H1 (cell line): ENCODE measurements at regions not wholly inside any gene's neighbourhood (a gene's known extent, or its start where the extent isn't known, plus 50 kb on each side); places are given as distances from the start of the nearest gene placed in this dataset.

ENCODE experiments used
- CTCF ChIA-PET: fragments of 300-600 bp; sonication (Branson Sonifier 250); formaldehyde crosslinking; loops from one replicate; lab custom pipeline; 2021; ENCODE audit not compliant: partially characterized antibody; lab: Charles Lee
- POLR2A ChIA-PET: fragments of 300-600 bp; sonication (Branson Sonifier 250); formaldehyde crosslinking; loops from one replicate; lab custom pipeline; 2021; ENCODE audit warnings: inconsistent platforms; ENCODE audit not compliant: partially characterized antibody; lab: Charles Lee
- DNase-seq, 2 experiments: peaks; one replicate each; pipeline versions ENCODE4 v3.0.0 to v3.0.0-alpha.2; 2010 to 2022; ENCODE audit warnings: low spot score in 2 of 2, low read depth in 1 of 2, mixed read lengths in 1 of 2
- FAIRE-seq: peaks from 2 replicates; lab custom pipeline; 2011; peaks lifted over from hg19 to GRCh38; lab: Jason Lieb, UNC
- H2AFZ ChIP-seq: 2 replicates; pipeline ENCODE4 v1.8.1; 2012; ENCODE audit warnings: low read length, inconsistent platforms
- H2AK5ac ChIP-seq: 2 replicates; pipeline ENCODE4 v1.6.1; 2013; ENCODE audit warnings: low read depth, low read length
- H2BK120ac ChIP-seq: replicated peaks from 2 replicates; pipeline ENCODE3; 2013; ENCODE audit warnings: low read depth, low read length, inconsistent platforms
- H2BK12ac ChIP-seq: 2 replicates; pipeline ENCODE4 v1.6.1; 2013; ENCODE audit warnings: low read depth, low read length
- H2BK15ac ChIP-seq: 2 replicates; pipeline ENCODE4 v1.6.1; 2013; ENCODE audit warnings: low read length
- H2BK20ac ChIP-seq: 2 replicates; pipeline ENCODE4 v1.6.1; 2013; ENCODE audit warnings: low read length
- H2BK5ac ChIP-seq: 2 replicates; pipeline ENCODE4 v1.6.1; 2013; ENCODE audit warnings: low read depth, low read length
- H3K14ac ChIP-seq: 2 replicates; pipeline ENCODE4 v1.6.1; 2013; ENCODE audit warnings: inconsistent platforms; ENCODE audit not compliant: insufficient read length
- H3K18ac ChIP-seq: 2 replicates; pipeline ENCODE4 v1.6.1; 2013; ENCODE audit warnings: low read length; ENCODE audit errors: extremely low read depth
- H3K23ac ChIP-seq: 2 replicates; pipeline ENCODE4 v1.6.1; 2013; ENCODE audit warnings: inconsistent platforms; ENCODE audit not compliant: insufficient read length
- H3K23me2 ChIP-seq: 2 replicates; pipeline ENCODE4 v1.6.1; 2013; ENCODE audit warnings: low read depth, low read length
- H3K27ac ChIP-seq: 2 replicates; pipeline ENCODE4 v1.6.1; 2011; ENCODE audit warnings: low read depth, low read length, inconsistent platforms
- H3K27me3 ChIP-seq, 4 experiments: replicated peaks in 1 of 4; 1 replicate in 1 of 4; 2 replicates in 3 of 4; pipeline versions ENCODE4 v1.6.1 to v1.8.1; 2011 to 2013; ENCODE audit warnings: low read length in 3 of 4, mild to moderate bottlenecking in 3 of 4, inconsistent platforms in 2 of 4, mixed read lengths in 2 of 4, moderate library complexity in 1 of 4; ENCODE audit not compliant: control insufficient read depth in 3 of 4, insufficient read depth in 3 of 4; ENCODE audit errors: extremely low read depth in 1 of 4
- H3K36me3 ChIP-seq, 4 experiments: 2 replicates each; pipeline versions ENCODE4 v1.6.1 to v1.8.1; 2011 to 2013; ENCODE audit warnings: mild to moderate bottlenecking in 4 of 4, low read length in 3 of 4, moderate library complexity in 2 of 4, control low read depth in 1 of 4, inconsistent platforms in 1 of 4; ENCODE audit not compliant: insufficient read depth in 4 of 4, control insufficient read depth in 2 of 4
- H3K4ac ChIP-seq: replicated peaks from 2 replicates; pipeline ENCODE3; 2013; ENCODE audit warnings: low read length, low read depth, mixed read lengths, inconsistent platforms; ENCODE audit not compliant: insufficient read length
- H3K4me1 ChIP-seq, 4 experiments: replicated peaks in 1 of 4; 1 replicate in 1 of 4; 2 replicates in 3 of 4; pipeline versions ENCODE4 v1.6.1 to v1.8.1; 2011 to 2013; ENCODE audit warnings: low read length in 3 of 4, inconsistent platforms in 2 of 4, mixed read lengths in 1 of 4; ENCODE audit not compliant: insufficient read depth in 4 of 4, control insufficient read depth in 3 of 4
- H3K4me2 ChIP-seq, 2 experiments: 2 replicates each; pipeline versions ENCODE4 v1.6.1 to v1.8.1; 2011 to 2013; ENCODE audit warnings: low read depth in 2 of 2, low read length in 2 of 2, control low read depth in 1 of 2, inconsistent platforms in 1 of 2, mild to moderate bottlenecking in 1 of 2; ENCODE audit not compliant: insufficient read depth in 1 of 2
- H3K4me3 ChIP-seq, 4 experiments: fragments of 200-600, 300-600 bp in 1 of 4; sonication (generic), shearing (Covaris generic), sonication (Bioruptor Twin) in 1 of 4; 2 replicates each; pipeline versions ENCODE4 v1.5.1 to v1.8.1; 2011 to 2016; ENCODE audit warnings: low read length in 4 of 4, low read depth in 3 of 4, control low read depth in 2 of 4, inconsistent platforms in 2 of 4, mild to moderate bottlenecking in 2 of 4, mixed read lengths in 1 of 4, moderate library complexity in 1 of 4; ENCODE audit not compliant: insufficient read depth in 2 of 4; ENCODE audit errors: extremely low read depth in 1 of 4
- H3K56ac ChIP-seq: replicated peaks from 2 replicates; pipeline ENCODE3; 2013; ENCODE audit warnings: low read depth, mild to moderate bottlenecking, mixed read lengths, low read length, inconsistent platforms; ENCODE audit not compliant: insufficient read length
- H3K79me1 ChIP-seq: 2 replicates; pipeline ENCODE4 v1.6.1; 2013; ENCODE audit warnings: low read depth, low read length, control low read depth
- H3K79me2 ChIP-seq, 2 experiments: 2 replicates each; pipeline versions ENCODE4 v1.6.1 to v1.8.1; 2012 to 2013; ENCODE audit warnings: low read length in 2 of 2, mild to moderate bottlenecking in 2 of 2, inconsistent platforms in 1 of 2; ENCODE audit not compliant: insufficient read depth in 2 of 2, control insufficient read depth in 1 of 2
- H3K9ac ChIP-seq, 4 experiments: replicated peaks in 1 of 4; 1 replicate in 1 of 4; 2 replicates in 3 of 4; pipeline versions ENCODE4 v1.6.1 to v1.8.1; 2011 to 2013; ENCODE audit warnings: low read depth in 3 of 4, low read length in 3 of 4, control low read depth in 2 of 4, mild to moderate bottlenecking in 2 of 4, moderate library complexity in 2 of 4, inconsistent platforms in 1 of 4; ENCODE audit errors: extremely low read depth in 1 of 4
- H3K9me3 ChIP-seq, 2 experiments: 2 replicates each; pipeline versions ENCODE4 v1.6.1 to v1.8.1; 2012 to 2013; ENCODE audit warnings: mild to moderate bottlenecking in 2 of 2, moderate library complexity in 2 of 2, control low read depth in 1 of 2, inconsistent platforms in 1 of 2, low read depth in 1 of 2, low read length in 1 of 2, mixed read lengths in 1 of 2; ENCODE audit not compliant: insufficient read depth in 2 of 2
- H4K20me1 ChIP-seq, 2 experiments: replicated peaks in 1 of 2; 2 replicates each; pipeline versions ENCODE3 to v1.8.1; 2011 to 2013; ENCODE audit warnings: inconsistent platforms in 2 of 2, low read length in 2 of 2, mild to moderate bottlenecking in 1 of 2; ENCODE audit not compliant: insufficient read depth in 2 of 2, control insufficient read depth in 1 of 2
- H4K5ac ChIP-seq: 2 replicates; pipeline ENCODE4 v1.6.1; 2013; ENCODE audit warnings: low read length, low read depth, mixed read lengths, inconsistent platforms; ENCODE audit not compliant: insufficient read length
- H4K8ac ChIP-seq: 2 replicates; pipeline ENCODE4 v1.8.0; 2013; ENCODE audit warnings: mild to moderate bottlenecking, moderate library complexity, low read length, inconsistent platforms; ENCODE audit not compliant: insufficient read depth; ENCODE audit errors: extremely low read depth
- H4K91ac ChIP-seq: replicated peaks from 2 replicates; pipeline ENCODE3; 2013; ENCODE audit warnings: low read length, mixed read lengths, inconsistent platforms; ENCODE audit not compliant: insufficient read length
- BCL11A ChIP-seq, 2 experiments: IDR thresholded peaks; one replicate each; pipeline ENCODE4 v1.6.1; 2011; ENCODE audit warnings: low read depth in 2 of 2, low read length in 2 of 2, mild to moderate bottlenecking in 2 of 2
- EP300 ChIP-seq, 2 experiments: IDR thresholded peaks; 1 replicate in 1 of 2; 2 replicates in 1 of 2; pipeline ENCODE4 v1.6.1; 2011 to 2012; ENCODE audit warnings: low read depth in 2 of 2, low read length in 2 of 2, mild to moderate bottlenecking in 2 of 2, borderline replicate concordance in 1 of 2, inconsistent platforms in 1 of 2, moderate library complexity in 1 of 2
- RAD21 ChIP-seq, 2 experiments: IDR thresholded peaks in 1 of 2; conservative IDR thresholded peaks in 1 of 2; 2 replicates each; pipeline ENCODE4 v1.6.1; 2011; ENCODE audit warnings: low read depth in 2 of 2, low read length in 2 of 2, improper control_type of control experiment in 1 of 2, inconsistent platforms in 1 of 2, mild to moderate bottlenecking in 1 of 2, moderate library complexity in 1 of 2
- RBBP5 ChIP-seq: IDR thresholded peaks from 2 replicates; pipeline ENCODE4 v1.7.1; 2012; ENCODE audit warnings: low read depth, mild to moderate bottlenecking, inconsistent platforms, low read length, moderate library complexity, borderline replicate concordance
- RNF2 ChIP-seq: fragments of 200-900, 300-1000 bp; sonication (generic); IDR thresholded peaks from 2 replicates; pipeline ENCODE4 v1.7.1; 2016; ENCODE audit warnings: borderline replicate concordance, low read depth, mild to moderate bottlenecking, antibody characterized with exemption, low read length; ENCODE audit not compliant: poor library complexity, severe bottlenecking; ENCODE audit errors: missing control alignments
- SIN3A ChIP-seq, 2 experiments: IDR thresholded peaks in 1 of 2; conservative IDR thresholded peaks in 1 of 2; 2 replicates each; pipeline ENCODE4 v1.6.1; 2011 to 2012; ENCODE audit warnings: low read length in 2 of 2, improper control_type of control experiment in 1 of 2, low read depth in 1 of 2, mild to moderate bottlenecking in 1 of 2
- TCF12 ChIP-seq: IDR thresholded peaks from 2 replicates; pipeline ENCODE4 v1.6.1; 2011; ENCODE audit warnings: low read depth, mild to moderate bottlenecking, low read length
- ZNF274 ChIP-seq: IDR thresholded peaks from 2 replicates; pipeline ENCODE4 v1.7.0; 2012; ENCODE audit warnings: low read length, borderline replicate concordance; ENCODE audit errors: extremely low read depth
- WGBS, 2 experiments: shearing (Covaris generic) in 1 of 2; methylation state at CpG; one replicate each; pipeline versions ENCODE4 v1.1.6 to v1.1.7; 2013 to 2015; ENCODE audit warnings: low lambda C conversion rate in 2 of 2, mixed read lengths in 2 of 2, inconsistent platforms in 1 of 2, low coverage in 1 of 2, missing lambda C conversion rate in 1 of 2; ENCODE audit not compliant: insufficient replicate concordance in 2 of 2, insufficient coverage in 1 of 2, insufficient read length in 1 of 2; ENCODE audit errors: extremely low coverage in 1 of 2, missing lambda C conversion rate in 1 of 2; 5-methylcytosine and 5-hydroxymethylcytosine counted together
- TF ChIP-seq, protein P1 (sequence below): IDR thresholded peaks from 2 replicates; pipeline ENCODE4 v1.6.1; 2012; ENCODE audit warnings: inconsistent platforms

DNA sequence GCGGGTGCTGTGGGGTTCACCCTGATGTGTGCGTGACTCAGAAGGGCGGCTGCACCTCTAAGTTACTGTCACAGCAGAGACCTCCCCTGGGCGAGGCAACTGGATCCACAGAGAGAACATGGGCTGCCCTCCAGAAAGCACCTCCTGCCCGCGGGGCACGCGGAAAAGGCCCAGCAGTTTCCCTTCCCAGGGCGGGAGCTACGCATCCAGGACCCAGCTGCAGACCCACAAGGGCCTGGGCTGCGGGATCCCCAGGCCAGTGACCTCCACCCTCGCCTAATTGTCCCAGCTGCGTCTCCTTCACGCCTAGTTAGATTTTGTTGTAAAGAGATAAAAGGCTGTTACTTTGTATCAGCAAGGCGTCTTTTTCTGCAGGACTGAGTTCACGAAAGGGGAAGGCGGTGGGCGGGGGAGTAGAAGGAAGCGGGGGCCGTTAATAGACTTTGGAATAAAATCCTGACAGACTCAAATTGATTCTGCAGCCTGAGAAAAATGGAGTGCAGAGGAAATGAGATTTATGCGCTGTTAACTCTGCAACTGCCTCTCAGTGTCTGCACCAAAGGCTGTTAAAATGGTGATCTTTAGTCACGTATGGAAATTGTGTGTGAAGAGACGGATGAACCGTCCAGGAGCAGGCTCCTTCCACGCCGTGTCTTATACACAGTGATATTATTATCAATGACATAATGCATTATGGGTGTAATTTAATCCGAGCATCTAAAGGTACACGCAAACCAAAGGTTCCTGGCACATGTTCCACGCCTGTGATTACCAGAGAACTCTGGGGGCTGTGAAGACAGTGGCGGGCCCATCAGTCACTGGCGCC lies 65.9 kb upstream of the FBRSL1 start:
- Histone ChIP-seq H2BK5ac (no peak overlapping the region), H2BK12ac (no peak overlapping the region), H3K79me1 (no peaks in the 10 kb centered on the region), H2AFZ (no peak overlapping the region), H3K14ac (no peak overlapping the region), H3K36me3 (no peaks in the 10 kb centered on the region), H3K4me3 (no peak overlapping the region), H3K23ac (no peak overlapping the region), H4K5ac (no peak overlapping the region), H3K4me2 (no peak overlapping the region), H3K56ac (no peak overlapping the region), H3K23me2 (no peaks in the 10 kb centered on the region), H4K8ac (no peak overlapping the region), H3K4me1 (peaks cover 0 to 6% (median 3%) of the 10 kb centered on the region in 4 experiments; a peak in 5 of 7 replicates), H2BK20ac (no peak overlapping the region), H2BK120ac (no peak overlapping the region), H3K4ac (no peak overlapping the region), H3K79me2 (no peaks in the 10 kb centered on the region), H3K9ac (no peak overlapping the region), H3K18ac (no peak overlapping the region), H3K27me3 (peaks cover 36 to 92% (median 83%) of the 10 kb centered on the region in 4 experiments), H2AK5ac (no peak overlapping the region), H4K91ac (no peak overlapping the region), H4K20me1 (peaks cover 0 to 2% of the 10 kb centered on the region in 2 experiments), H2BK15ac (no peak overlapping the region), H3K9me3 (peaks cover 14 to 34% of the 10 kb centered on the region in 2 experiments; a peak in 3 of 4 replicates), H3K27ac (no peak overlapping the region)
- FAIRE-seq = no peak
- ChIA-PET POLR2A (interaction anchor here (1.4 kb wide), 1 partner anchor 68 kb away, joined by 3 read pairs; no protein-coding TSS in a partner anchor), CTCF (interaction anchor here (0.8 to 2.1 kb wide), 2 partner anchors 9 to 95 kb away, joined by 3 to 13 read pairs; no protein-coding TSS in a partner anchor)
- DNase-seq = no peak
- WGBS, 2 experiments = 85% methylated on average over 31 of the region's 31 CpGs; no CpG with 5 or more reads in 1 of the 2 experiments
- TF ChIP-seq, protein P1, sequence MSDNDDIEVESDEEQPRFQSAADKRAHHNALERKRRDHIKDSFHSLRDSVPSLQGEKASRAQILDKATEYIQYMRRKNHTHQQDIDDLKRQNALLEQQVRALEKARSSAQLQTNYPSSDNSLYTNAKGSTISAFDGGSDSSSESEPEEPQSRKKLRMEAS = no peak
- TF ChIP-seq RAD21 (IDR thresholded peaks at IDR 0.05 in 1 of 2, conservative IDR thresholded peaks at IDR 0.05 in 1 of 2; ENCODE audit: low read depth in 2 of 2, low read length in 2 of 2) = no peak
- no peak for TF ChIP-seq SIN3A (conservative IDR thresholded peaks at IDR 0.05 in 1 of 2, IDR thresholded peaks at IDR 0.05 in 1 of 2; ENCODE audit: low read depth in 1 of 2, low read length in 2 of 2)
- TF ChIP-seq TCF12 = no peak
- no peak for TF ChIP-seq EP300 (IDR thresholded peaks at IDR 0.05; ENCODE audit: borderline replicate concordance in 1 of 2, low read depth in 2 of 2, low read length in 2 of 2)
- no peak for TF ChIP-seq RNF2
- TF ChIP-seq ZNF274 = no peak
- no peak for TF ChIP-seq RBBP5
- TF ChIP-seq BCL11A (IDR thresholded peaks at IDR 0.05; ENCODE audit: low read depth in 2 of 2, low read length in 2 of 2) = no peak
